ENCODE measurements at regions not wholly inside any gene's neighbourhood (a gene's known extent, or its start where the extent isn't known, plus 50 kb on each side); places are given as distances from the start of the nearest gene placed in this dataset.

DNA sequence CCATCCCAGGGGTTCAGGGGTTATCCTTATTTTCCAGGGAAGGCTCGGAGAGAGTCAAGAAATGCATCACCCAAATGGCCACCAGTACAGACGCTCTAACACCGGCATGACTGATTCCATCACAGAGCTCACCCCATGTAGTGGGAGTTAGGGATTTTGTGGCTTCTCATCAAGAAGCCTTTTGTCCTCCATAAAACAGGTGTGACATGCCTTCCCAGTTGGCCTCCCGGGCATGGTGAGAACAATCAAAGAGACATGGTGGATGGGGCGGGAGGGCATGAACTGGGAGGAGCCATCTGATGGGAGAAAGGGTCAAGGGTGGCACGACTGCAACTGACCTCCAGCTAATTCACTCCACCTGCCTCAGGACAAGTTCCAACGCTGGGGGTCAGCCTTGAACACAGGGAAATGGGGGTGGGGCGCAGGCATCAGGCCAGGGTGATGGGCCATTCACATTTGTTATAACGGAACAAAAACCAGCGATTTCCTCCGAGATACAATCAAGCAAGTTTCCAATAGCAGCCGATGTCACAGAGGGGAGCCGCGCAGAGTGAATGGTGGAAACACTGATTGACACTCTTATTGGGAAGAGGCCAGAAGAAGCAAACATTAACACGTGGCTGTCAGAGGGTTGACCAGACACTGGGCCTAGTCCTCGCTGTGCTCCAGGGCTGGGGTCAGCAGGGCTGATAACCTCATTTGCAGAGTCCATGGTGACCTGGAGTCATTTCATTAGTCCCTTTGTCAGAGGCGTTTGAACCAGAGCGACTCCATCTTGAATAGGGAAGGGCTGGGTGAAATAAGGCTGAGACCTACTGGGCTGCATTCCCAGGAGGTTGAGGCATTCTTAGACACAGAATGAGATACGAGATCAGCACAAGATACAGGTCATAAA lies 80.5 kb upstream of the HPCAL1 start (continued):
- TF ChIP-seq REST (IDR thresholded peaks at IDR 0.05; ENCODE audit: unreplicated experiment) = no peak

- H3K27ac ChIP-seq (ENCODE audit: low read depth) = no peak overlapping the region
- no peaks in the 10 kb centered on the region for H3K9me3 Mint-ChIP-seq
- H3K4me3 ChIP-seq = no peak overlapping the region
- H3K79me2 ChIP-seq (replicated peaks; ENCODE audit: insufficient read depth) = no peaks in the 10 kb centered on the region
- H3F3A ChIP-seq (replicated peaks; ENCODE audit: low read depth) = no peaks in the 10 kb centered on the region
- peaks cover 16% of the 10 kb centered on the region for H3K27me3 Mint-ChIP-seq (ENCODE audit: insufficient read depth, low read depth, poor library complexity)
- peaks cover 20% of the 10 kb centered on the region for H3K4me1 Mint-ChIP-seq
- no peaks in the 10 kb centered on the region for H4K20me1 ChIP-seq (replicated peaks; ENCODE audit: insufficient read depth)
- no peaks in the 10 kb centered on the region for H3K27me3 ChIP-seq (ENCODE audit: insufficient read depth)
- no peaks in the 10 kb centered on the region for H3K9me2 ChIP-seq (ENCODE audit: insufficient read depth)
- H3K4me1 ChIP-seq (ENCODE audit: insufficient read depth) = no peaks in the 10 kb centered on the region
- no peak for ATAC-seq
- H3K27ac Mint-ChIP-seq = no peak overlapping the region
- H2AFZ ChIP-seq = no peak overlapping the region
- no peaks in the 10 kb centered on the region for H3K36me3 Mint-ChIP-seq (ENCODE audit: low read depth)
- no peak overlapping the region for H3K4me2 ChIP-seq
- no peak for DNase-seq (ENCODE audit: low spot score)
- no peaks in the 10 kb centered on the region for H3K36me3 ChIP-seq (ENCODE audit: insufficient read depth)
- no peak overlapping the region for H3K4me3 Mint-ChIP-seq
- TF ChIP-seq CREB1 (CRISPR knock-in tag; IDR thresholded peaks at IDR 0.05; ENCODE audit: low read depth) (no peak), EZH2 (IDR thresholded peaks at IDR 0.05; ENCODE audit: low read depth, unreplicated experiment) (no peak), ZNF114 (CRISPR knock-in tag; IDR thresholded peaks at IDR 0.05) (no peak), STAT1 (IDR thresholded peaks at IDR 0.05; ENCODE audit: unreplicated experiment) (no peak), ZNF331 (CRISPR knock-in tag; IDR thresholded peaks at IDR 0.05; ENCODE audit: low read depth) (no peak), ZNF462 (CRISPR knock-in tag; IDR thresholded peaks at IDR 0.05) (no peak), JUNB (IDR thresholded peaks at IDR 0.05; ENCODE audit: unreplicated experiment) (no peak), POLR2AphosphoS5 (IDR thresholded peaks at IDR 0.05; ENCODE audit: low read depth) (no peak), NANOG (IDR thresholded peaks at IDR 0.05; ENCODE audit: borderline replicate concordance) (no peak)
- TF ChIP-seq, protein P1, sequence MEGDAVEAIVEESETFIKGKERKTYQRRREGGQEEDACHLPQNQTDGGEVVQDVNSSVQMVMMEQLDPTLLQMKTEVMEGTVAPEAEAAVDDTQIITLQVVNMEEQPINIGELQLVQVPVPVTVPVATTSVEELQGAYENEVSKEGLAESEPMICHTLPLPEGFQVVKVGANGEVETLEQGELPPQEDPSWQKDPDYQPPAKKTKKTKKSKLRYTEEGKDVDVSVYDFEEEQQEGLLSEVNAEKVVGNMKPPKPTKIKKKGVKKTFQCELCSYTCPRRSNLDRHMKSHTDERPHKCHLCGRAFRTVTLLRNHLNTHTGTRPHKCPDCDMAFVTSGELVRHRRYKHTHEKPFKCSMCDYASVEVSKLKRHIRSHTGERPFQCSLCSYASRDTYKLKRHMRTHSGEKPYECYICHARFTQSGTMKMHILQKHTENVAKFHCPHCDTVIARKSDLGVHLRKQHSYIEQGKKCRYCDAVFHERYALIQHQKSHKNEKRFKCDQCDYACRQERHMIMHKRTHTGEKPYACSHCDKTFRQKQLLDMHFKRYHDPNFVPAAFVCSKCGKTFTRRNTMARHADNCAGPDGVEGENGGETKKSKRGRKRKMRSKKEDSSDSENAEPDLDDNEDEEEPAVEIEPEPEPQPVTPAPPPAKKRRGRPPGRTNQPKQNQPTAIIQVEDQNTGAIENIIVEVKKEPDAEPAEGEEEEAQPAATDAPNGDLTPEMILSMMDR (conservative IDR thresholded peaks at IDR 0.05; ENCODE audit: low read depth in 2 of 2) = no peak
- TF ChIP-seq, protein P2, sequence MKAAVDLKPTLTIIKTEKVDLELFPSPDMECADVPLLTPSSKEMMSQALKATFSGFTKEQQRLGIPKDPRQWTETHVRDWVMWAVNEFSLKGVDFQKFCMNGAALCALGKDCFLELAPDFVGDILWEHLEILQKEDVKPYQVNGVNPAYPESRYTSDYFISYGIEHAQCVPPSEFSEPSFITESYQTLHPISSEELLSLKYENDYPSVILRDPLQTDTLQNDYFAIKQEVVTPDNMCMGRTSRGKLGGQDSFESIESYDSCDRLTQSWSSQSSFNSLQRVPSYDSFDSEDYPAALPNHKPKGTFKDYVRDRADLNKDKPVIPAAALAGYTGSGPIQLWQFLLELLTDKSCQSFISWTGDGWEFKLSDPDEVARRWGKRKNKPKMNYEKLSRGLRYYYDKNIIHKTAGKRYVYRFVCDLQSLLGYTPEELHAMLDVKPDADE (IDR thresholded peaks at IDR 0.05) = no peak
Observed at GRCh38 chr2:10223471-10223870, 79.2 kb upstream of the HPCAL1 start.
